ENCODE measurements at regions not wholly inside any gene's neighbourhood (a gene's known extent, or its start where the extent isn't known, plus 50 kb on each side); places are given as distances from the start of the nearest gene placed in this dataset.

GRCh38 chr2:13019781-13020180, 303.0 kb downstream of the TRIB2 start:
- DNase-seq (ENCODE audit: low read depth in 1 of 2, low spot score in 1 of 2), result no peak
- no peak for TF ChIP-seq POLR2AphosphoS5 (IDR thresholded peaks at IDR 0.05; ENCODE audit: low read depth)
- TF ChIP-seq SPI1 (IDR thresholded peaks at IDR 0.05; ENCODE audit: borderline replicate concordance, low read depth), result no peak
- TF ChIP-seq GABPA (IDR thresholded peaks at IDR 0.05; ENCODE audit: low read depth), result no peak
- TF ChIP-seq, protein P1, sequence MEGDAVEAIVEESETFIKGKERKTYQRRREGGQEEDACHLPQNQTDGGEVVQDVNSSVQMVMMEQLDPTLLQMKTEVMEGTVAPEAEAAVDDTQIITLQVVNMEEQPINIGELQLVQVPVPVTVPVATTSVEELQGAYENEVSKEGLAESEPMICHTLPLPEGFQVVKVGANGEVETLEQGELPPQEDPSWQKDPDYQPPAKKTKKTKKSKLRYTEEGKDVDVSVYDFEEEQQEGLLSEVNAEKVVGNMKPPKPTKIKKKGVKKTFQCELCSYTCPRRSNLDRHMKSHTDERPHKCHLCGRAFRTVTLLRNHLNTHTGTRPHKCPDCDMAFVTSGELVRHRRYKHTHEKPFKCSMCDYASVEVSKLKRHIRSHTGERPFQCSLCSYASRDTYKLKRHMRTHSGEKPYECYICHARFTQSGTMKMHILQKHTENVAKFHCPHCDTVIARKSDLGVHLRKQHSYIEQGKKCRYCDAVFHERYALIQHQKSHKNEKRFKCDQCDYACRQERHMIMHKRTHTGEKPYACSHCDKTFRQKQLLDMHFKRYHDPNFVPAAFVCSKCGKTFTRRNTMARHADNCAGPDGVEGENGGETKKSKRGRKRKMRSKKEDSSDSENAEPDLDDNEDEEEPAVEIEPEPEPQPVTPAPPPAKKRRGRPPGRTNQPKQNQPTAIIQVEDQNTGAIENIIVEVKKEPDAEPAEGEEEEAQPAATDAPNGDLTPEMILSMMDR (IDR thresholded peaks at IDR 0.05; ENCODE audit: insufficient read depth, low read length), result no peak
- no peak for TF ChIP-seq REST (IDR thresholded peaks at IDR 0.05; ENCODE audit: insufficient replicate concordance, low read depth)
- Histone ChIP-seq H3K27me3 (ENCODE audit: insufficient read depth, poor library complexity, severe bottlenecking) (peaks cover 2% of the 10 kb centered on the region), H3K4me3 (replicated peaks; ENCODE audit: insufficient read depth, low read length) (no peak overlapping the region), H3K27ac (replicated peaks) (no peak overlapping the region)

DNA sequence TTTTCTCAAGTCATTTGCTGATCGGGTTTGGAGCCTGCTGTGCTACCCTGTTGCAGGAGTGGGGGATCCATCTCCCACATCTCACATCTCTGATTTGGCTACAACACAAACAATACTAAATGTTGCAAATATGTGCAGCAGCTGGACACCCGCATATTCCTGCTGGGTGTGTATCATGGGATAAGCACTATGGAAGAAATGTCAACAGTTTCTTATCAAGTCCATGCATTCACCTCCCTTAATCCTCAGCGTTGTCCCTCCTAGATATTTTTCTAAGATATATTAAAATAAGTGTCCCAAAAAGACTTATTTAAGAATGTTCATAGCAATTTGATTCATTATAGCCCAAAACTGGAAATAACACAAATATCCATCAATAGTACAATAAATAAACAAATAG, 303.7 kb downstream of the TRIB2 start:
- DNase-seq (ENCODE audit: low read depth in 1 of 2, low spot score in 1 of 2), result no peak
- Histone ChIP-seq H3K27ac (replicated peaks) (no peak overlapping the region), H3K4me3 (replicated peaks; ENCODE audit: insufficient read depth, low read length) (no peak overlapping the region), H3K27me3 (ENCODE audit: insufficient read depth, poor library complexity, severe bottlenecking) (no peaks in the 10 kb centered on the region)
- TF ChIP-seq, protein P1 (IDR thresholded peaks at IDR 0.05; ENCODE audit: insufficient read depth, low read length), result no peak
- no peak for TF ChIP-seq GABPA (IDR thresholded peaks at IDR 0.05; ENCODE audit: low read depth)
- TF ChIP-seq REST (IDR thresholded peaks at IDR 0.05; ENCODE audit: insufficient replicate concordance, low read depth), result no peak
- no peak for TF ChIP-seq SPI1 (IDR thresholded peaks at IDR 0.05; ENCODE audit: borderline replicate concordance, low read depth)
- TF ChIP-seq POLR2AphosphoS5 (IDR thresholded peaks at IDR 0.05; ENCODE audit: low read depth), result no peak

DNA sequence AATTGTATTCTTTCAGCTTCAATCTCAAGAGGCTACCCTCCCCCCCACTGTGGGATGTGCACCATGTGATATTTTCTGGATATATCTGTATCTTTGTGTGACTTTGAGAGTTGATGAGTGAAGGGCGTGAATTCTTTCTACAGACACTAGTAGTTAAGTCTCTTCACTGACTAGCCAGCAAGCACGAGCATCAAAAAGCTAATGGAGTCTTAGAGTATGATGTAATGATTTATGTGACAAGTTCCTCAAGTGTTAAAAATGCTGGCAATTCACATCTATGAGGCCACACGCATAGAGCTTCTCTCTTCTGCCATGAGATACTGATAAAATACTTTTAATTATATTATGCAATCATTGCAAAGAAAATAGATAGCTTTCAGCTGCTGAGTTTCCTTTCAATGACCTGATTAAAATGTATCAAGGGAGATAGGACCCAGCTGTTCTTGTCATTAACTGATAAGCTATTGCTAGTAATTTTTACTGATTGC, 304.8 kb downstream of the TRIB2 start:
- H3K4me3 ChIP-seq (replicated peaks; ENCODE audit: insufficient read depth, low read length), result no peak overlapping the region
- no peak overlapping the region for H3K27ac ChIP-seq (replicated peaks)
- TF ChIP-seq POLR2AphosphoS5 (IDR thresholded peaks at IDR 0.05; ENCODE audit: low read depth) (no peak), REST (IDR thresholded peaks at IDR 0.05; ENCODE audit: insufficient replicate concordance, low read depth) (no peak), GABPA (IDR thresholded peaks at IDR 0.05; ENCODE audit: low read depth) (no peak), SPI1 (IDR thresholded peaks at IDR 0.05; ENCODE audit: borderline replicate concordance, low read depth) (no peak)
- TF ChIP-seq, protein P1 (IDR thresholded peaks at IDR 0.05; ENCODE audit: insufficient read depth, low read length), result no peak
- no peaks in the 10 kb centered on the region for H3K27me3 ChIP-seq (ENCODE audit: insufficient read depth, poor library complexity, severe bottlenecking)
- DNase-seq (ENCODE audit: low read depth in 1 of 2, low spot score in 1 of 2), result no peak
